SK-N-SH (cell line): ENCODE measurements at regions not wholly inside any gene's neighbourhood (a gene's known extent, or its start where the extent isn't known, plus 50 kb on each side); places are given as distances from the start of the nearest gene placed in this dataset.

Source experiments
- CTCF ChIA-PET: fragments of 300-600, 350-600 bp; formaldehyde crosslinking; extraction: SDS; loops from one replicate; lab custom pipeline; 2021; lab: Yijun Ruan, JAX
- POLR2A ChIA-PET: fragments of 350-600 bp; sonication (Branson Sonifier 250); formaldehyde crosslinking; extraction: SDS; loops from one replicate; lab custom pipeline; 2020; ENCODE audit warnings: antibody characterized with exemption, inconsistent platforms; lab: Yijun Ruan, JAX
- DNase-seq: peaks from one replicate; pipeline ENCODE4 v3.0.0; 2012
- H2AFZ ChIP-seq: fragments of 200-600 bp; sonication (generic); 2 replicates; pipeline ENCODE4 v1.8.1; 2016; ENCODE audit warnings: antibody characterized with exemption, mild to moderate bottlenecking, low read depth
- H3F3A ChIP-seq: fragments of 200-600 bp; sonication (generic); replicated peaks from 2 replicates; pipeline ENCODE3; 2016; ENCODE audit warnings: antibody characterized with exemption, mild to moderate bottlenecking; ENCODE audit not compliant: insufficient read depth
- H3K27ac ChIP-seq, 2 experiments: fragments of 200-500 bp in 1 of 2; fragments of 200-600 bp in 1 of 2; sonication (Bioruptor generic) in 1 of 2; sonication (generic), shearing (Covaris generic) in 1 of 2; 2 replicates each; pipeline versions ENCODE4 v1.5.1 to v1.6.1; 2014 to 2016; ENCODE audit warnings: low read depth in 2 of 2, inconsistent platforms in 1 of 2, low read length in 1 of 2, mild to moderate bottlenecking in 1 of 2, mixed read lengths in 1 of 2
- H3K27me3 ChIP-seq: fragments of 200-600 bp; sonication (generic), shearing (Covaris generic); 2 replicates; pipeline ENCODE4 v1.6.1; 2016; ENCODE audit warnings: mixed run types; ENCODE audit not compliant: insufficient read depth
- H3K36me3 ChIP-seq, 2 experiments: fragments of 200-500 bp in 1 of 2; fragments of 200-600 bp in 1 of 2; sonication (Bioruptor generic) in 1 of 2; sonication (generic) in 1 of 2; replicated peaks in 1 of 2; 2 replicates each; pipeline versions ENCODE3 to v1.5.1; 2014 to 2016; ENCODE audit warnings: low read length in 1 of 2, mild to moderate bottlenecking in 1 of 2; ENCODE audit not compliant: insufficient read depth in 2 of 2, control insufficient read depth in 1 of 2
- H3K4me1 ChIP-seq, 2 experiments: fragments of 200-500 bp in 1 of 2; fragments of 200-600 bp in 1 of 2; sonication (Bioruptor generic) in 1 of 2; sonication (generic), shearing (Covaris generic) in 1 of 2; 2 replicates each; pipeline versions ENCODE4 v1.5.1 to v1.6.1; 2014 to 2016; ENCODE audit warnings: low read depth in 1 of 2, low read length in 1 of 2, mixed run types in 1 of 2; ENCODE audit not compliant: insufficient read depth in 2 of 2, control insufficient read depth in 1 of 2
- H3K4me2 ChIP-seq: fragments of 200-600 bp; sonication (generic), shearing (Covaris generic); 2 replicates; pipeline ENCODE4 v1.6.1; 2017; ENCODE audit warnings: mixed run types
- H3K4me3 ChIP-seq, 2 experiments: fragments of 200-500 bp in 1 of 2; fragments of 200-600 bp in 1 of 2; sonication (Bioruptor generic) in 1 of 2; sonication (generic), shearing (Covaris generic) in 1 of 2; 2 replicates each; pipeline versions ENCODE4 v1.5.1 to v1.8.1; 2014 to 2016; ENCODE audit warnings: low read depth in 2 of 2, inconsistent platforms in 1 of 2, low read length in 1 of 2, mild to moderate bottlenecking in 1 of 2, mixed read lengths in 1 of 2, moderate library complexity in 1 of 2
- H3K79me2 ChIP-seq: fragments of 200-600 bp; sonication (generic); 2 replicates; pipeline ENCODE4 v1.8.1; 2017; ENCODE audit warnings: mild to moderate bottlenecking; ENCODE audit not compliant: insufficient read depth
- H3K9ac ChIP-seq: fragments of 200-600 bp; sonication (generic); 2 replicates; pipeline ENCODE4 v1.6.1; 2017; ENCODE audit warnings: mixed run types
- H3K9me2 ChIP-seq: fragments of 200-600 bp; sonication (generic); 2 replicates; pipeline ENCODE4 v1.6.1; 2017; ENCODE audit warnings: mixed run types
- H3K9me3 ChIP-seq: fragments of 200-600 bp; sonication (generic); 2 replicates; pipeline ENCODE4 v1.6.1; 2017; ENCODE audit warnings: mixed run types, mild to moderate bottlenecking, moderate library complexity
- H4K20me1 ChIP-seq: fragments of 200-600 bp; sonication (generic); 2 replicates; pipeline ENCODE4 v1.6.1; 2017; ENCODE audit warnings: mild to moderate bottlenecking, mixed run types; ENCODE audit not compliant: insufficient read depth
- CHD2 ChIP-seq: fragments of 150-350 bp; IDR thresholded peaks from 2 replicates; pipeline ENCODE4 v1.6.1; 2018; ENCODE audit warnings: low read length; ENCODE audit not compliant: partially characterized antibody
- ELF1 ChIP-seq: IDR thresholded peaks from 2 replicates; pipeline ENCODE4 v1.4.0; 2012
- EP300 ChIP-seq, 2 experiments: IDR thresholded peaks; 2 replicates each; pipeline versions ENCODE4 v1.4.0 to v1.6.1; 2012; ENCODE audit warnings: borderline replicate concordance in 1 of 2, low read depth in 1 of 2, low read length in 1 of 2
- EZH2phosphoT487 ChIP-seq: fragments of 200-600 bp; sonication (generic); IDR thresholded peaks from 2 replicates; pipeline ENCODE4 v1.6.1; 2017; ENCODE audit warnings: low read depth, mixed run types, mild to moderate bottlenecking, antibody characterized with exemption, moderate library complexity, borderline replicate concordance
- FOSL2 ChIP-seq: IDR thresholded peaks from 2 replicates; pipeline ENCODE4 v1.4.0; 2012; ENCODE audit warnings: low read depth, mild to moderate bottlenecking, moderate library complexity, borderline replicate concordance
- FOXJ3 ChIP-seq: sonication (generic); formaldehyde crosslinking; IDR thresholded peaks from 2 replicates; pipeline ENCODE4 v1.5.1; 2020; ENCODE audit warnings: mild to moderate bottlenecking, missing genetic modification reagents
- FOXM1 ChIP-seq: IDR thresholded peaks from 2 replicates; pipeline ENCODE4 v1.4.0; 2012; ENCODE audit warnings: low read depth, mild to moderate bottlenecking
- GATA2 ChIP-seq: sonication (generic); formaldehyde crosslinking; IDR thresholded peaks from 2 replicates; pipeline ENCODE4 v1.5.0; 2020; ENCODE audit warnings: mild to moderate bottlenecking, missing genetic modification reagents
- JUND ChIP-seq: IDR thresholded peaks from 2 replicates; pipeline ENCODE4 v1.4.0; 2012
- MXI1 ChIP-seq: IDR thresholded peaks from 2 replicates; pipeline ENCODE4 v1.6.1; 2012; ENCODE audit warnings: mild to moderate bottlenecking, low read depth, low read length, improper control_type of control experiment
- NFIC ChIP-seq: IDR thresholded peaks from 2 replicates; pipeline ENCODE4 v1.4.0; 2012; ENCODE audit warnings: borderline replicate concordance
- NRF1 ChIP-seq: IDR thresholded peaks from 2 replicates; pipeline ENCODE4 v1.6.1; 2012; ENCODE audit warnings: low read depth, mild to moderate bottlenecking, low read length
- POLR2AphosphoS5 ChIP-seq: IDR thresholded peaks from 2 replicates; pipeline ENCODE4 v1.6.1; 2012; ENCODE audit warnings: low read depth, low read length
- RAD21 ChIP-seq: IDR thresholded peaks from 2 replicates; pipeline ENCODE4 v1.6.1; 2012; ENCODE audit warnings: mild to moderate bottlenecking, low read length
- RFX5 ChIP-seq: IDR thresholded peaks from 2 replicates; pipeline ENCODE4 v1.6.1; 2012; ENCODE audit warnings: mild to moderate bottlenecking, improper control_type of control experiment, low read length
- SIN3A ChIP-seq: IDR thresholded peaks from 2 replicates; pipeline ENCODE4 v1.6.1; 2012; ENCODE audit warnings: low read depth, mild to moderate bottlenecking, low read length, moderate library complexity, borderline replicate concordance
- SMC3 ChIP-seq: IDR thresholded peaks from 2 replicates; pipeline ENCODE4 v1.6.1; 2012; ENCODE audit warnings: low read depth, low read length, improper control_type of control experiment
- TAF1 ChIP-seq: IDR thresholded peaks from 2 replicates; pipeline ENCODE4 v1.6.1; 2012; ENCODE audit warnings: low read depth, mild to moderate bottlenecking, low read length, moderate library complexity, borderline replicate concordance
- TEAD4 ChIP-seq: IDR thresholded peaks from 2 replicates; pipeline ENCODE4 v1.4.0; 2012; ENCODE audit warnings: mild to moderate bottlenecking, borderline replicate concordance; ENCODE audit not compliant: insufficient read depth
- WGBS: methylation state at CpG from one replicate; pipeline ENCODE4 v1.1.6; 2017; ENCODE audit warnings: low lambda C conversion rate; 5-methylcytosine and 5-hydroxymethylcytosine counted together
- TF ChIP-seq, protein P1 (sequence below): IDR thresholded peaks from 2 replicates; pipeline ENCODE4 v1.4.0; 2012; ENCODE audit warnings: low read depth, borderline replicate concordance
- TF ChIP-seq, protein P2 (sequence below): fragments of 150-350 bp; IDR thresholded peaks from 2 replicates; pipeline ENCODE4 v1.6.1; 2016; ENCODE audit warnings: mild to moderate bottlenecking, low read depth, low read length
- TF ChIP-seq, protein P3 (sequence below): fragments of 200-600 bp; sonication (generic); IDR thresholded peaks from 2 replicates; pipeline ENCODE4 v1.6.1; 2017; ENCODE audit warnings: antibody characterized with exemption, mild to moderate bottlenecking, moderate library complexity
- TF ChIP-seq, protein P4 (sequence below): IDR thresholded peaks from 2 replicates; pipeline ENCODE4 v1.4.0; 2012; ENCODE audit warnings: low read depth

DNA sequence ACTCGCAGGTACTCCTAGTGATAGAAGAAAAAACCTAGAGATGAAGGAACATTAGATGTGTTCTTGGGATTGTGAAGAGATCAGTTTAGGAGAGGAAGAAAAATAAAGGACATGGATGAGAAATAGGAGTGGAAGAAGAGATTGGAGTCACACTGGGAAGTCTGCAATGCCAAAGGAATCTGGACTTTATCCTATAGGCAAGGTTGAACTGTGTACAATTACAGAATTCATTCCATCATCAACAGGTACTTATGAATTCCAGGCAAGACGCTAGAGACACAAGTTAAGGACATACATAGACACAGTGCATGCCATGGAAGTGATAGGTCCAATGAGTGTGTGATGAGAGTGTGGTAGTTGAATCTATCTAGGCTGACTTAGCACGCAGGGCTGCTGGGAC lies 101.3 kb downstream of the EDN1 start:
- Histone ChIP-seq H3F3A (no peaks in the 10 kb centered on the region), H2AFZ (no peak overlapping the region), H3K4me1 (no peaks in the 10 kb centered on the region), H3K79me2 (no peaks in the 10 kb centered on the region)
- TF ChIP-seq POLR2AphosphoS5: no peak
- no peak for TF ChIP-seq SIN3A
- no peak for TF ChIP-seq FOXJ3 (CRISPR knock-in tag)
- no peak for TF ChIP-seq FOSL2
- TF ChIP-seq NRF1: no peak
- TF ChIP-seq GATA2 (CRISPR knock-in tag): no peak
- TF ChIP-seq MXI1: no peak
- TF ChIP-seq TAF1: no peak
- TF ChIP-seq ELF1: no peak
- TF ChIP-seq FOXM1: no peak
- TF ChIP-seq SMC3: no peak
- TF ChIP-seq, all 33 proteins: peak for 0
- no peaks in the 10 kb centered on the region for H3K36me3 ChIP-seq
- H4K20me1 ChIP-seq: no peaks in the 10 kb centered on the region
- no peak overlapping the region for H3K9ac ChIP-seq
- H3K4me3 ChIP-seq: no peak overlapping the region
- ChIA-PET POLR2A (no interaction called here), CTCF (no interaction called here)
- no peaks in the 10 kb centered on the region for H3K9me3 ChIP-seq
- no peaks in the 10 kb centered on the region for H3K9me2 ChIP-seq
- WGBS: 68% methylated on average over 3 of the region's 3 CpGs
- H3K27me3 ChIP-seq: no peaks in the 10 kb centered on the region
- DNase-seq: no peak
- no peak overlapping the region for H3K4me2 ChIP-seq
- no peak overlapping the region for H3K27ac ChIP-seq

DNA sequence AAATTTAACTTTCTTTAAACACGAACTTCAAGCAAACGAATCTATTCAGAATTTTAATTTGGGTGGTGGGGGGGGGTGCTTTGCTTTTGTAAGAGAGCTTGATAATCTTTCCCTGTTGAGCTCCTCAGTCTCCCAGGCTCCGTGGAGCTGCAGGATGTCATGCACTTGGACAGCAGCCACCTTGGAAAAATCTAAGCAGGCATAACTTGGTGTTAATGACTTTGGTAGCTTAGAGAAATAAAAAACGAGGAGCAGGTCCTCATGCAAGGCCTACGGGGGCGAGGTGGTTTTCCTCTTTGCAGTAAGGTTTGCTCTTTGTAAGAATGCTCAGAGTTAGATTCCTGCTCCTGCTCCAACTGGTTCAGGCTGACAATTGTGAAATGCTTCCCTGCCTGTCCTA lies 102.3 kb downstream of the EDN1 start:
- no peaks in the 10 kb centered on the region for H3K27me3 ChIP-seq
- no peak overlapping the region for H2AFZ ChIP-seq
- H3K9me2 ChIP-seq: no peaks in the 10 kb centered on the region
- H3K79me2 ChIP-seq: no peaks in the 10 kb centered on the region
- no peak overlapping the region for H3K4me2 ChIP-seq
- no peaks in the 10 kb centered on the region for H3K9me3 ChIP-seq
- DNase-seq: no peak
- WGBS: 72% methylated on average over 6 of the region's 6 CpGs
- POLR2A ChIA-PET: no interaction called here
- no peaks in the 10 kb centered on the region for H3K36me3 ChIP-seq
- H4K20me1 ChIP-seq: no peaks in the 10 kb centered on the region
- H3F3A ChIP-seq: no peaks in the 10 kb centered on the region
- no peak overlapping the region for H3K27ac ChIP-seq
- no peaks in the 10 kb centered on the region for H3K4me1 ChIP-seq
- CTCF ChIA-PET: no interaction called here
- H3K4me3 ChIP-seq: no peak overlapping the region
- H3K9ac ChIP-seq: no peak overlapping the region
- TF ChIP-seq EP300 (IDR thresholded peaks at IDR 0.05; ENCODE audit: borderline replicate concordance in 1 of 2, low read depth in 1 of 2, low read length in 1 of 2) (no peak), SIN3A (no peak), FOSL2 (no peak), RAD21 (no peak), RFX5 (no peak), TAF1 (no peak), CHD2 (no peak), EZH2phosphoT487 (no peak), NFIC (no peak), TEAD4 (no peak), JUND (no peak), MXI1 (no peak)
- TF ChIP-seq, protein P1, sequence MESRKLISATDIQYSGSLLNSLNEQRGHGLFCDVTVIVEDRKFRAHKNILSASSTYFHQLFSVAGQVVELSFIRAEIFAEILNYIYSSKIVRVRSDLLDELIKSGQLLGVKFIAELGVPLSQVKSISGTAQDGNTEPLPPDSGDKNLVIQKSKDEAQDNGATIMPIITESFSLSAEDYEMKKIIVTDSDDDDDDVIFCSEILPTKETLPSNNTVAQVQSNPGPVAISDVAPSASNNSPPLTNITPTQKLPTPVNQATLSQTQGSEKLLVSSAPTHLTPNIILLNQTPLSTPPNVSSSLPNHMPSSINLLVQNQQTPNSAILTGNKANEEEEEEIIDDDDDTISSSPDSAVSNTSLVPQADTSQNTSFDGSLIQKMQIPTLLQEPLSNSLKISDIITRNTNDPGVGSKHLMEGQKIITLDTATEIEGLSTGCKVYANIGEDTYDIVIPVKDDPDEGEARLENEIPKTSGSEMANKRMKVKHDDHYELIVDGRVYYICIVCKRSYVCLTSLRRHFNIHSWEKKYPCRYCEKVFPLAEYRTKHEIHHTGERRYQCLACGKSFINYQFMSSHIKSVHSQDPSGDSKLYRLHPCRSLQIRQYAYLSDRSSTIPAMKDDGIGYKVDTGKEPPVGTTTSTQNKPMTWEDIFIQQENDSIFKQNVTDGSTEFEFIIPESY: no peak
- TF ChIP-seq, protein P2, sequence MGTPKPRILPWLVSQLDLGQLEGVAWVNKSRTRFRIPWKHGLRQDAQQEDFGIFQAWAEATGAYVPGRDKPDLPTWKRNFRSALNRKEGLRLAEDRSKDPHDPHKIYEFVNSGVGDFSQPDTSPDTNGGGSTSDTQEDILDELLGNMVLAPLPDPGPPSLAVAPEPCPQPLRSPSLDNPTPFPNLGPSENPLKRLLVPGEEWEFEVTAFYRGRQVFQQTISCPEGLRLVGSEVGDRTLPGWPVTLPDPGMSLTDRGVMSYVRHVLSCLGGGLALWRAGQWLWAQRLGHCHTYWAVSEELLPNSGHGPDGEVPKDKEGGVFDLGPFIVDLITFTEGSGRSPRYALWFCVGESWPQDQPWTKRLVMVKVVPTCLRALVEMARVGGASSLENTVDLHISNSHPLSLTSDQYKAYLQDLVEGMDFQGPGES: no peak
- TF ChIP-seq, protein P3, sequence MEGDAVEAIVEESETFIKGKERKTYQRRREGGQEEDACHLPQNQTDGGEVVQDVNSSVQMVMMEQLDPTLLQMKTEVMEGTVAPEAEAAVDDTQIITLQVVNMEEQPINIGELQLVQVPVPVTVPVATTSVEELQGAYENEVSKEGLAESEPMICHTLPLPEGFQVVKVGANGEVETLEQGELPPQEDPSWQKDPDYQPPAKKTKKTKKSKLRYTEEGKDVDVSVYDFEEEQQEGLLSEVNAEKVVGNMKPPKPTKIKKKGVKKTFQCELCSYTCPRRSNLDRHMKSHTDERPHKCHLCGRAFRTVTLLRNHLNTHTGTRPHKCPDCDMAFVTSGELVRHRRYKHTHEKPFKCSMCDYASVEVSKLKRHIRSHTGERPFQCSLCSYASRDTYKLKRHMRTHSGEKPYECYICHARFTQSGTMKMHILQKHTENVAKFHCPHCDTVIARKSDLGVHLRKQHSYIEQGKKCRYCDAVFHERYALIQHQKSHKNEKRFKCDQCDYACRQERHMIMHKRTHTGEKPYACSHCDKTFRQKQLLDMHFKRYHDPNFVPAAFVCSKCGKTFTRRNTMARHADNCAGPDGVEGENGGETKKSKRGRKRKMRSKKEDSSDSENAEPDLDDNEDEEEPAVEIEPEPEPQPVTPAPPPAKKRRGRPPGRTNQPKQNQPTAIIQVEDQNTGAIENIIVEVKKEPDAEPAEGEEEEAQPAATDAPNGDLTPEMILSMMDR: no peak
- TF ChIP-seq, protein P4, sequence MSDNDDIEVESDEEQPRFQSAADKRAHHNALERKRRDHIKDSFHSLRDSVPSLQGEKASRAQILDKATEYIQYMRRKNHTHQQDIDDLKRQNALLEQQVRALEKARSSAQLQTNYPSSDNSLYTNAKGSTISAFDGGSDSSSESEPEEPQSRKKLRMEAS: no peak
